Panc1 (cell line): ENCODE measurements at regions not wholly inside any gene's neighbourhood (a gene's known extent, or its start where the extent isn't known, plus 50 kb on each side); places are given as distances from the start of the nearest gene placed in this dataset.
A peak's percentile ranks its signal among the peaks of the same experiment; 100 is the strongest.

Source experiments
- POLR2AphosphoS5 ChIP-seq: IDR thresholded peaks from 2 replicates; pipeline ENCODE4 v1.6.1; 2012; ENCODE audit warnings: mild to moderate bottlenecking, low read depth, low read length, moderate library complexity
- TF ChIP-seq, protein P1 (sequence below): fragments of 450-650 bp; IDR thresholded peaks from 2 replicates; pipeline ENCODE4 v1.5.1; 2017; ENCODE audit warnings: mild to moderate bottlenecking
- TF ChIP-seq, protein P2 (sequence below), 2 experiments: IDR thresholded peaks; 2 replicates each; pipeline ENCODE4 v1.6.1; 2011 to 2012; ENCODE audit warnings: low read depth in 2 of 2, control low read depth in 1 of 2, low read length in 1 of 2, mild to moderate bottlenecking in 1 of 2, moderate library complexity in 1 of 2; ENCODE audit not compliant: insufficient read depth in 1 of 2

DNA sequence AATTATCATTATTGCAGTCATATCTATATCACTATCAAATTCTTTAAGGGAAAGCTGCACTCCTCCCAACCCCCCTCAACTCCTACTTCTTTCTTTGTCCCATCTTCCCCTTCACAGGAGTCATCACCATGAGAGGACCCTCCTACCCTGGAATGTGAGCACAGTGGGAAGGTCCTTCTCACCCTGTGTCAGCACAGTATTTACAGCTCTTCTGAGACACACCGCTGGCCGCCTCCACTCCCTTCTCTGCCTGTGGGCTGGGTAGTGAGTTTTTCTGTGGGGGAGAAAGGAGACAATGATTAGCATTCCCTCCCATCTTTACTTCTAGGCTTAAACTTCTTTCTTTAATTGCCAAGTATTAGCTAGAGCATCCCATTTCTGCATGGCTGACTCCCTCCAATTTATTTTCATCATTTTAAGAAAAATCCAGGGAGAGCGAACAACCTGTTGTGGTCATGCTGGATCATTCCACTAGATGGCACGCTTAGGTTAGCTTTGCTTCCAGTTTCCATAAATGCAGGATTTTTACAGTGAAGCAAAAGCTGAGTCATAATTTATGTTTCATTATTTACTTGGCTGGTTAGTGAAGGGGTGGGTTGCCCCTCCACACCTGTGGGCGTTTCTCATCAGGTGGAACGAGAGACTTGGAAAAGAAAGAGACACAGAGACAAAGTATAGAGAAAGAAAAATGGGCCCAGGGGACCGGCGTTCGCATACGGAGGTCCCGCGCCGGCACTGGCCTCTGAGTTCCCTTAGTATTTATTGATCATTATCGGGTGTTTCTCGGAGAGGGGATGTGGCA is 188.5 kb downstream of the ALX1 start:
- TF ChIP-seq, protein P1, sequence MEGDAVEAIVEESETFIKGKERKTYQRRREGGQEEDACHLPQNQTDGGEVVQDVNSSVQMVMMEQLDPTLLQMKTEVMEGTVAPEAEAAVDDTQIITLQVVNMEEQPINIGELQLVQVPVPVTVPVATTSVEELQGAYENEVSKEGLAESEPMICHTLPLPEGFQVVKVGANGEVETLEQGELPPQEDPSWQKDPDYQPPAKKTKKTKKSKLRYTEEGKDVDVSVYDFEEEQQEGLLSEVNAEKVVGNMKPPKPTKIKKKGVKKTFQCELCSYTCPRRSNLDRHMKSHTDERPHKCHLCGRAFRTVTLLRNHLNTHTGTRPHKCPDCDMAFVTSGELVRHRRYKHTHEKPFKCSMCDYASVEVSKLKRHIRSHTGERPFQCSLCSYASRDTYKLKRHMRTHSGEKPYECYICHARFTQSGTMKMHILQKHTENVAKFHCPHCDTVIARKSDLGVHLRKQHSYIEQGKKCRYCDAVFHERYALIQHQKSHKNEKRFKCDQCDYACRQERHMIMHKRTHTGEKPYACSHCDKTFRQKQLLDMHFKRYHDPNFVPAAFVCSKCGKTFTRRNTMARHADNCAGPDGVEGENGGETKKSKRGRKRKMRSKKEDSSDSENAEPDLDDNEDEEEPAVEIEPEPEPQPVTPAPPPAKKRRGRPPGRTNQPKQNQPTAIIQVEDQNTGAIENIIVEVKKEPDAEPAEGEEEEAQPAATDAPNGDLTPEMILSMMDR = peak; percentile 80
- no peak for TF ChIP-seq POLR2AphosphoS5
- TF ChIP-seq, protein P2, sequence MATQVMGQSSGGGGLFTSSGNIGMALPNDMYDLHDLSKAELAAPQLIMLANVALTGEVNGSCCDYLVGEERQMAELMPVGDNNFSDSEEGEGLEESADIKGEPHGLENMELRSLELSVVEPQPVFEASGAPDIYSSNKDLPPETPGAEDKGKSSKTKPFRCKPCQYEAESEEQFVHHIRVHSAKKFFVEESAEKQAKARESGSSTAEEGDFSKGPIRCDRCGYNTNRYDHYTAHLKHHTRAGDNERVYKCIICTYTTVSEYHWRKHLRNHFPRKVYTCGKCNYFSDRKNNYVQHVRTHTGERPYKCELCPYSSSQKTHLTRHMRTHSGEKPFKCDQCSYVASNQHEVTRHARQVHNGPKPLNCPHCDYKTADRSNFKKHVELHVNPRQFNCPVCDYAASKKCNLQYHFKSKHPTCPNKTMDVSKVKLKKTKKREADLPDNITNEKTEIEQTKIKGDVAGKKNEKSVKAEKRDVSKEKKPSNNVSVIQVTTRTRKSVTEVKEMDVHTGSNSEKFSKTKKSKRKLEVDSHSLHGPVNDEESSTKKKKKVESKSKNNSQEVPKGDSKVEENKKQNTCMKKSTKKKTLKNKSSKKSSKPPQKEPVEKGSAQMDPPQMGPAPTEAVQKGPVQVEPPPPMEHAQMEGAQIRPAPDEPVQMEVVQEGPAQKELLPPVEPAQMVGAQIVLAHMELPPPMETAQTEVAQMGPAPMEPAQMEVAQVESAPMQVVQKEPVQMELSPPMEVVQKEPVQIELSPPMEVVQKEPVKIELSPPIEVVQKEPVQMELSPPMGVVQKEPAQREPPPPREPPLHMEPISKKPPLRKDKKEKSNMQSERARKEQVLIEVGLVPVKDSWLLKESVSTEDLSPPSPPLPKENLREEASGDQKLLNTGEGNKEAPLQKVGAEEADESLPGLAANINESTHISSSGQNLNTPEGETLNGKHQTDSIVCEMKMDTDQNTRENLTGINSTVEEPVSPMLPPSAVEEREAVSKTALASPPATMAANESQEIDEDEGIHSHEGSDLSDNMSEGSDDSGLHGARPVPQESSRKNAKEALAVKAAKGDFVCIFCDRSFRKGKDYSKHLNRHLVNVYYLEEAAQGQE (IDR thresholded peaks at IDR 0.05; ENCODE audit: insufficient read depth in 1 of 2, low read depth in 2 of 2, low read length in 1 of 2) = no peak
